Medulla oblongata (tissue), 1 donor: ENCODE measurements at regions not wholly inside any gene's neighbourhood (a gene's known extent, or its start where the extent isn't known, plus 50 kb on each side); places are given as distances from the start of the nearest gene placed in this dataset.

ENCODE experiments used
- DNase-seq: peaks from one replicate; pipeline ENCODE4 v3.0.0-alpha.2; 2015; ENCODE audit errors: extremely low spot score

- no peak for DNase-seq
Observed at GRCh38 chr5:6920628-6921256, 207.5 kb downstream of the TENT4A start.

GRCh38 chr5:6926491-6927038 is 213.3 kb downstream of the TENT4A start:
- no peak for DNase-seq

- no peak for DNase-seq
Observed at GRCh38 chr5:6936031-6936430, 222.8 kb downstream of the TENT4A start.

- DNase-seq = no peak
Observed at GRCh38 chr5:6937677-6938076, 224.4 kb downstream of the TENT4A start.

- peak; percentile 27 for DNase-seq
Observed at GRCh38 chr5:6941631-6942030, 228.4 kb downstream of the TENT4A start.

GRCh38 chr5:6943197-6944112 is 230.2 kb downstream of the TENT4A start:
- peak; percentile 30 for DNase-seq

- no peak for DNase-seq
Observed at GRCh38 chr5:6948562-6948961, 235.3 kb downstream of the TENT4A start.

- no peak for DNase-seq
Observed at GRCh38 chr5:6949230-6949629, 236.0 kb downstream of the TENT4A start.

GRCh38 chr5:6950250-6950649 is 237.0 kb downstream of the TENT4A start:
- DNase-seq = no peak

- DNase-seq = peak; percentile 17
Observed at GRCh38 chr5:6950860-6951259, 237.6 kb downstream of the TENT4A start.

- DNase-seq = no peak
Observed at GRCh38 chr5:6961123-6961522, 247.9 kb downstream of the TENT4A start.

- DNase-seq = no peak
Observed at GRCh38 chr5:6961837-6962635, 248.8 kb downstream of the TENT4A start.

GRCh38 chr5:6976971-6977370 is 263.7 kb downstream of the TENT4A start:
- DNase-seq = no peak

- no peak for DNase-seq
Observed at GRCh38 chr5:6979061-6979460, 265.8 kb downstream of the TENT4A start.

- no peak for DNase-seq
Observed at GRCh38 chr5:6989230-6989629, 276.0 kb downstream of the TENT4A start.

- no peak for DNase-seq
Observed at GRCh38 chr5:6994097-6994496, 280.9 kb downstream of the TENT4A start.

GRCh38 chr5:6995115-6995514 is 281.9 kb downstream of the TENT4A start:
- DNase-seq = no peak

- DNase-seq = no peak
Observed at GRCh38 chr5:7000310-7000709, 287.1 kb downstream of the TENT4A start.

GRCh38 chr5:7010591-7010990 is 297.4 kb downstream of the TENT4A start:
- no peak for DNase-seq

- DNase-seq = no peak
Observed at GRCh38 chr5:7012057-7012456, 298.8 kb downstream of the TENT4A start.

GRCh38 chr5:7014611-7015010 is 301.4 kb downstream of the TENT4A start:
- DNase-seq = no peak
